ENCODE measurements at regions not wholly inside any gene's neighbourhood (a gene's known extent, or its start where the extent isn't known, plus 50 kb on each side); places are given as distances from the start of the nearest gene placed in this dataset.

GRCh38 chr17:34823023-34823422 lies 138.2 kb downstream of the CCT6B start:
- TF ChIP-seq CTCF (IDR thresholded peaks at IDR 0.05) (no peak), POLR2A (IDR thresholded peaks at IDR 0.05) (no peak), POLR2AphosphoS5 (IDR thresholded peaks at IDR 0.05; ENCODE audit: insufficient read depth in 1 of 2, low read depth in 1 of 2) (no peak)

Data from vagina (tissue), 2 donors.